ENCODE measurements at regions not wholly inside any gene's neighbourhood (a gene's known extent, or its start where the extent isn't known, plus 50 kb on each side); places are given as distances from the start of the nearest gene placed in this dataset.
"Not testable (repeated sequence)": the region's sequence is repeated elsewhere in the genome, so short reads cannot be mapped to it uniquely, and the experiment has no call there.

DNA sequence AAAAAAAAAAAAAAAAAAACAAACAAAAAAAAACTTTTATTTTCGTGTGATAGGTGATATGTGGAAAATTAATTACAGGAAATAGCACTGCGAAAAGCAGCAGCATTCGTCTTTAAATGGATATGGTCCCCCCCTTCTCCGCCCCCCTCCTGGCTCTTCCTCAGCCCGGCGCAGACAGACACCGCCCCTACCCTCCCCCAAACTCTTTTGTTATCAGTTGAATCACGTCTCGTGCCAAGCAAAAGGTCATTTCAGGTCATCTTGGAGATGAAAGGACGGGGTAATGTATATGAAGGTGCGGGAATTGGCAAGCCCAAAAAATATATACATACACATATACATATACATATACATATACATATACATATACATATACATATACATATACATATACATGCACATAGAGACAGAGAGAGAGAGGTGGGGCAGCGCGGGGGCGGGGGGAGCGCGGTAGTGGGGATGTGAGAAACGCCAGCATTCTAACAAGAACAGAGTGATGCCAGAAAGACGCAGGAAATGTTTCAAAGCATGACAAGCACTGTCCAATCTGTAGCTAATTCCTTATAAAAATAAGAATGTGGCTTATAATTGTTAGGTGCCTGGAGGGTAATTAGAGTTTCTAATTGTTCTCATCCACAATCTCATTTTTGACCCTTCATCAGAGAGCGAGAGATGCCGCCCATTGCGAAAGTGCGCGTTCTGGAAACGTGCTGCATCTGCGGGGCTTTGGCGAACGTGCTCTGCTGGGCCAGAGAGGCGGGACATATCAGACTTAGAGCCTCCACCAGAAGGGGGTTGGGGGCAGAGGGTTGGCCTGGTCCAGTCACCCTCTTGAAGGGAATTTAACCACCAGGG lies 214.5 kb upstream of the UBASH3B start:
- no peak for DNase-seq

DNA sequence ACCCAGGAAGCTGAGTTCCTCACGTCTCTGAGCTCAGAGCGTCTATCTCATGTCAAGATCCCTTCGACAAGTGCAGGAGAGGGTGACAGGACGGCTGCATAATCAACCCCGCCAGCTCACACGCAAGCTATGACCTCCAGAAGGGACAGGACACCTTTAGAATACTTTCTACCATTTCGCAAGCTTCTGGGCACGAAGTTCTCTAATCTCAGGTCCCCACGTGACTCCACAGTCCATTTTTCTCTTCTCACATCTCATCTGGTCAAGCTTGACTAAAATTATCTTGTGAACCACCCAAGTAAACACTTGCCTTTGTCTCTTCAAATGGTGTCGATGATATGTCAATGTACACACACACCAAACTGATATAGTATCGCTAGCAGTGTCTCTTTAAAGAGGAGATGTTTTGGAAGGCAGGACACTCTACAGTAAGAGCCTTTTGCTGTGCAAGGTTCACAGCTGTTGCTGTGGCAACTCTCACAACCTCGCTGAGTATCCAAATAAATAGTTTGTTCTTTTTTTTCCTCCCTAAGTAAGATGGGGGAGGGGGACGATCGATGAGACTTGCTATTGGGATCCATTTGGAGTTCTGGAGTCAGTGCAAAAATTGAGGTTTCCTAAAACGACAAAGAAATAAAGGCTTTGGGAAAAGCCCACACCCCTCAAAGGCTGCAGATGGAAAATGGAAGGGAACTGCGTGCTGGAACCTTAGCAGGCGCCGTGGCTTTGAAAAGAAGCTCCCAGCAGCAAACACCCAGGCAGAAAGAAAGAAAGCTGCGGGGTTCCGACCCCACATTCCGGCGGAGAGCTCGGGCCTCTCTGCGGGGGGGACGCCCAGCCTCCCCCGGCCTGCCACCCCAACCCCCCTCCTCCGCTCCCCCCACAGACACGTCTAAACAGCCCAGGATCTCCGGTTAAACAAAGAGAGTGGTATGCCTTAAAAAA lies 215.4 kb upstream of the UBASH3B start:
- DNase-seq = no peak

DNA sequence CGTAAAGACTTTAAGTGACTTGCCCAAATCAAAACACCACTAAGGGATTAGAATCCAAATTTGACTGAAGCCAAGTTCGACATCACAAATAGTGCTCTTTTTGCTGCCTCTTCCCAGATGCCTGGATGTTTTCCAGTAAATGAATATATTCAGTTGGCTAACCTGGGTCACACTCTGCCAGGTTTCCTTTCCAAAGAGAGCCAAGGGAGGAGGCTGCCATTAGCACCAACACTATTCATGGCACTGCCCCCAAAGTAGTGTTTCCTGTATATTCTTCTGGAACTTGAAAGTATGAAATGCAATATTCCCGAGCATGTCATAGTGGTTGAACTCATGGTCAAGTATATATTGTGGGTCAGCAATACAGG lies 219.3 kb upstream of the UBASH3B start:
- DNase-seq = no peak

DNA sequence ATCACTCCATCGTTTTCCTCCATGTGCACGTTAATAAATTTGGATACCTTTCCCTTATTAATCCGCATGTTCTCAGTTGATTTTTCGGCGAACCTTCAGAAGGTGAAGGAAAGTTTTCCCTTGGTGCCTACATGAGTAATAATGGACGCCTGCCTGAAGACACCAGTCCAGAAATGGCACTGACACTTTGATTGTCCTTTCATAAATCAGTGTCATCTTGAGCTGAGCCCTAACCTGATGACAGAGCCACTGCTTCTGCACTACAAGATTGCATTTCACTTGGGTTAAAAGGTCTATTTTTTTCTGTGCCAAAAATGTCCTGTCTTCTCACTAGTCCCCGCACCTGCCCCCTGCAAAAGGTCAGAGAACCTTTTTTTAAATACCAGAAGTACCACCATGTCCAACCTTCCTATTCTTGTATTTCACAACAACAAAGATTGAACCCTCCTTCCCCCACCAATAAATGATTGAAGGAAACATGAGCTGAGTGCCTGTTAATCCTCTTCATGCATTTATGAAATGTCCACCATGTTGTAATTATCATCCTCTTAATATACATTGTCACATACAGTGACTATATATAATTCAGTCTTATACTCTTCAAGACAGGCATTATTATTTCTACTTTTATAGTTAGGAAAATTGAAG lies 219.9 kb upstream of the UBASH3B start:
- no peak for DNase-seq

DNA sequence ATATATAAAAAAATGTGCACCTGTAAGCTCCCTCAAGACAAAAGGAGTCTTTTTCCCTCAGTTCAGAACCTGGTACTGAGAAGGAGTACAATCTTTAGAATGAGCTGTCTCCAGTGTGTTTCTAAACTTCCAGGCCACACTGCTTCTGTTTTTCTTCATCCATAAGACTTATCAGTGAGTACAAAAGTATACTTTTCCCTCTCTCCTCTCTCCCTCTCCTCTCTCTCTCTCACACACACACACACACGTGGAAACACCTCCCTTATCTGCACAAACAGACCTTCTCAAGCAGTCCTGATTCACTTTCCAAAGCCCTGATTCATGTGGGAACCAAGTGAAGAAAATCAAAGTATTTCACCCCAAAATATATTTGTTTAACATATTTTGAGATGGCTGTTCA lies 220.7 kb upstream of the UBASH3B start:
- no peak for DNase-seq

DNA sequence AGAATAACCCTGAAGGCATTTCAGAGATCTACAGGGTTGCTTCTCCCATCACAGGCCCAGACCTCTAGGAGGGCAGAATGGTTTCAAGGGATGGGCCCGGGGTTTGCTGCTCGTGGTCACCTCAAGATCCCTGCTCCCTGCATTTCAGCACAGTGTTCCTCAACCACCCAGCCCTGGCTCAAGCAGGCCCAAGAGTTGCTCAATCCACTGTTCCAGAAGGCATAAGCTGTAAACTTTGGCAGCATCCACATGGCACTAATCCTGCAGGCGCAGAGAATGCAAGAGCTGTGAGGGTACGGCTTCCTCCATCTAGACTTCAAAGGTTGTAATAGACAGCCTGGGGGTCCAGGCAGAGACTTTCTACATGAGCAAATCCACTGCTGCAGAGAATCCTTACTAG lies 225.0 kb upstream of the UBASH3B start:
- no peak for DNase-seq

DNA sequence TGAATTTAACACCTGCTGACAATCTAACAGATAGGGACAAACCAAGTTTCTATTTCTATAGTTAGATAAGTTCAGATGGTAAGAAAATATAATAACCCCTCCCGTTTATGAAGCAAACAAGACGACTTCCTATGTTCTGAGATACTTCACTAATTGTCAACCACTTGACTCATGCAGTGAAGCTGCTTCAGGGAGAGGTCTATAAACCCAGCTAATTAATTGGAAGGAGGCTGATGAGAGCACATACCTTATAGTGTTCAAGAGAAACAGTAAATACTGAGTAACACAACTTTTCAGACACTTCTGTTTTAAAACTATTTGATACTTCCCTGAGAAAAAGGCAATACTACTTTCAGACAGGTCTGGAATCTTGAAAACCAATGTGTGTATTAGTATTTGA lies 229.4 kb upstream of the UBASH3B start:
- DNase-seq = no peak

DNA sequence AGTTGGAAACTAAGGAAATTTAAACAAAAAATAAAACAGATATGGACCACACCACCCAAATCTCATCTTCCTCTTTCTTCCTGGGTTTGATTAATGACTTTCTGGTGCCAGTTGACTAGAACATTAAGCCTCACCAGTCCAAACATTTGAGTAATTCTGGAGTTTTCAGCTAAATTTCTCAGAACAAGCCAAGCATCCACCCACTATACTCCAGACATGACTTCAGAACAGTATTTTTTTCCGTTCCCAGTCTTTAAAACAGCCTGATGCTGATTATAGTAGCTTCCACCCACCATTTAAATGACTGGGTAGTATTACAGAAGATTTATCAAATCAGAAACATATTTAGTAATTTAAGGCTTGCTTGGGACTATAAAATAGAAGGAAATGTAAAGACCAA lies 230.9 kb upstream of the UBASH3B start:
- no peak for DNase-seq

DNA sequence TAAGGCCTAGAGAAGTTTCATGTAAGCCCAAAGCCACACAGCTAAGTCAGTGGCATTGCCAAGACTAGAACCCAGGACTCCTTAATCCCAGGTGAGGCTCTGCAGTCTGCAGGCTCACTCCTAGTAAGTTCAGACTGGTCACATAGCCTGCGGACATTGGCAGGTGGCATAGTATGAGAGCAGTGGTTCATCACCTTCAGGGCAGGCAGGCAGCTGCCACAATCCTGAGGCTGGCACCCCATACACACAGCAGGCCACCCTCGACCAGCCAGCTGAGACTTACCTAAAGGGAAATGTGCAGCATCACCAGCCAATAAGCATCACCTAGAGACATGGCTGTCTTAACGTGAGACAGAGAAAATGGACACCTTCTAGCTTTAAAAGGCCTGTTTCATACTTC lies 231.6 kb upstream of the UBASH3B start:
- no peak for DNase-seq

DNA sequence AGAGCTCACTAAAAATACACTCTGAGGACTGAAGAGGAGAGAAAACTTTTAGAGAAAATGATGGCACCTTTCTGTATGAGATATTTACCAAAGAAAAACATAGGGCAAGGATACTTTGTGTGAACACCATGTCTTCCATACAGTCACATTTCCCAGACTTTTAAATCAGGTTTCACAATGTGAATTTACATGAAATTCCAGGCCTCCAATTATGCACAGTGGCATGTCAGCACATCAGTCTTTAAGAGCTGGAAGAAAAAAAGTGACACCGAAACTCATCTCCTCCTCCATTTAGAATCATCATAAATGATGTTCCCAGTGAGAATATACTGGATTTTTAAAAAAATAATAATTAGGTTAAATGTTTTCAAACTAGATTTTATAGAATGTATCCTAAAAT lies 232.2 kb upstream of the UBASH3B start:
- no peak for DNase-seq

DNA sequence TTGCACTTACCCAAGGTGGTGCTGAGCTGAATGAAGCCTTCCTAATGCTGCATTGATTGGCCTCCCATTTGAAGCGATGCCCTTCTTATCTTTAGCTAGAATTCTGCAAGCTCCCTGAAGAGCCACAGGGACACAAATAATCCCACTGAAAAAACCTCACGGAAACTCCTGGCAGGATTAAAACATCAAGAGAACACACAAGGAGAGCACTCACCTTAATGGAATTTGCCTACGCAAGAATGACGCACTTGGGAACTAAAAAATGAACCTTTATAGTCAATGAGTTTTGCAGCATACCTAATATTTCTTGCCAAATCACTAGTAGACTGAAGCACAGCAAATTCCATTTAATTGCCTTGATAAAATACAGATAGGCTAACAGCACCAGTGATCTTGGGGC lies 232.8 kb upstream of the UBASH3B start:
- no peak for DNase-seq

DNA sequence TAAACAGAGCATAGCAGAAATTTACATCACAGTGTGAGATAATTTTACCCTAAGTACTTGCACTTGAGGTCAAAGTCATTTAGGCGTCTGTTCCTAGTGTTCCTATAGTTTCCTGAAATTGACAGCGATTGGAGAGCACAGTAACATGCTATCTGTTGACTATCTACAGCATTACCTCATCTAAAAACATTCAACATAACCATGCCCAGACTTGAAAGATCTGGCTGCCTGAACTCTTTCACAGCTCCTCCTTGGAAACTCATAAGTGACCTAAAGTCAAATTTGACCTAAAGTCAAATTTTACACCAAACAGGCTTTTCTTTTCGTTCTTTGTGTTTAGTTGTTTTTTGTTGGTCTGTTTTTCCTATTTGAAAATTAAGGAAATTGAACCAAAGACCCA lies 233.8 kb upstream of the UBASH3B start:
- DNase-seq = no peak

DNA sequence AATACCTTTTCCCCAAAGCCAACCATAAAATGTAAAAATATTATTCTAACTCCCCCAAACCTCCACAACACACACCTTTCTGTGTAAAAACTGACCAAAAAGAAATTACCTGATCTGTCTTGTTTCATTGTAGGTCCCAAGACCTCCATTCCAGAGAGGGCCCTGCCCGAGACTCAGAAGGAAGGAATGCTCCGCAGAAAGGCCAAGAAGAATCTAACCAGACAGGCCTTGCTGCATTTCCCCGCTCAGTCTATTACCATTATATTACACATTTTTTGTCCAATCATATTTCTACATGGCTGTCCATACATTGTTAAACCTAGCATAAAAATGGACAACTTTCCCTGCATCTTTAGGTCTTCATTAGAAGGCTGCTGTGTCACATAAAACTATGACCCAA lies 237.5 kb upstream of the UBASH3B start:
- DNase-seq = no peak

DNA sequence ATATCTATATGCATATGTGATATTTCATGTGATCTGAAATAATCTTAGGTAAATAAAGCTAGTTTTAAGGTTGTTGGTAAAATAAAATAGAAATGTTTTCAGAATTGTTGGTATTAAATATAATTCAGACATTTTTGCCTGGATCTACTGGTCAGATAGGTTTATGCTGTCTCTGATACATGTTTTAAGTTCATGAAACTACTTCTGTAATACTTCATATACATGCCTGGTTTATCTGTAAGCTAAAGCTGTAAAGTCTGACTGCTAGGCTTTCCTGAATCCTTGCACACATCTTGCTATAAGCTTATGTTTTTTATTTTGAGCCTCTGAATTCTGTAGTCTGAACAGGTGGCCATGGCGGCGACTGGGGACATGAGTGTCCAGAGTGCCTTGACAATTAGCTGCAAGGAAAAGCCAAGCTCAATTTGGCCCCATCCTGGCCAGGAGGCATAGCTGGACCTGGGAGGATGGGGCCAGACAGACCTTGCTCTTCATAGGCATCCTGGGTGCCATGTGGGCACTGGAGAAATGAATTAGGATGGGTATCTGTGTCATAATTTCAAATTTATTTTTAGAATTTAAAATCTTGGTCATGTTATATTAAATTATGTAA lies 241.0 kb upstream of the UBASH3B start:
- DNase-seq = no peak

DNA sequence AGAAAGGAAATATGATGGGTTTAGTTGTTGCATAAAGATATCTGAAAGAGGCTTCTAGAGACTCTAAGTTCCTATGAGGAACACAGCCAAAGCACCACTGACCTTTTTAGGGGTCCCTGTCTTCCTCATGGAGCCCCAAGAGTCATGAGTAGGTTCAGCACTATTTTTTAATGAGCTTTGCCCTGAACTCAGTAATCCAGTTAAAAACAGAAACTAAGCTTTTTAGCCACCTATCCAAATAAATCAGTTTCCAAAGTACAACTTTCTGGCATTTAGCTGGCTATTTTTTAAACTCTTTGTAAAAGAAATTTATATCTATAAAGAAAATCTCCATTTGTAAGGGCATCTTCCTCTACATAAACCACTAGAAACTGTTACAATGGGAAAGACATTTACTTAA lies 241.8 kb upstream of the UBASH3B start:
- DNase-seq = no peak

DNA sequence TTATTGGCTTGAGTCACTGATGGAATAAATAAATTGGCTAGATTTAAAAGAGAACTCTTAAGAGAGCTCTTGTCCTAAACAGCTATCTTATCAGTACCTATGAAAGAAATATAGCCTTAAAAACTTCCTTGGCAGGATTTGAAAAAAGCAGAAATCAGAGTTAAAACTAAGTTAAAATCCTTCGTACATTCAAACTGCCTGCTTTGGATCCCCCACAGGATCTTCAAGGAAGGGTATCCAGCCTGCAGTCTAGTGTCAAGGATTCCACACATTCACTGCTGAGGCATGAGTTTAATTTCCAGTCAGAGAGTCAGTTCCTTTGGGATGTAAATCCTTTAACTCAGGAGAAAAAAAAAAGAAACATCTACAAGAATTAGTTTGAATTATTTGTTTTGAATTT lies 242.9 kb upstream of the UBASH3B start:
- no peak for DNase-seq

DNA sequence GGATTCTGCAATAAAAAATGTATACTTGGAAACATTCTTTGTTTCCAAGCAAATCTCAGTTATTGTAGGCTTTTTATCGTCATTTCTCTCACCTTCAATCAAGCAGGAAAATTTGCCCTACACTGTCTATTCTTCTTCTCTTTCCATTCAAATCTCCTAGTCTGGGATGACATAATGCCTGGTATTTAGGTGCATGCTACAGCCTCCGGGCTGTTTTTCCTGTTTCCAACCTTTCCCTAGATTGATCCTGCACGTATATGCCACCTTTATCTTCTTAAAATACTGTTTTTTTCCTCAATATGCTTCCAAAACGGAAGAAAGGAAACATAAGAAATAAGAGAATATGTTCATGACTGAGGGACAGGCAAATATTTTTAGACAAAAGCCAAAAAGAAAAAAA lies 249.1 kb upstream of the UBASH3B start:
- DNase-seq = no peak

DNA sequence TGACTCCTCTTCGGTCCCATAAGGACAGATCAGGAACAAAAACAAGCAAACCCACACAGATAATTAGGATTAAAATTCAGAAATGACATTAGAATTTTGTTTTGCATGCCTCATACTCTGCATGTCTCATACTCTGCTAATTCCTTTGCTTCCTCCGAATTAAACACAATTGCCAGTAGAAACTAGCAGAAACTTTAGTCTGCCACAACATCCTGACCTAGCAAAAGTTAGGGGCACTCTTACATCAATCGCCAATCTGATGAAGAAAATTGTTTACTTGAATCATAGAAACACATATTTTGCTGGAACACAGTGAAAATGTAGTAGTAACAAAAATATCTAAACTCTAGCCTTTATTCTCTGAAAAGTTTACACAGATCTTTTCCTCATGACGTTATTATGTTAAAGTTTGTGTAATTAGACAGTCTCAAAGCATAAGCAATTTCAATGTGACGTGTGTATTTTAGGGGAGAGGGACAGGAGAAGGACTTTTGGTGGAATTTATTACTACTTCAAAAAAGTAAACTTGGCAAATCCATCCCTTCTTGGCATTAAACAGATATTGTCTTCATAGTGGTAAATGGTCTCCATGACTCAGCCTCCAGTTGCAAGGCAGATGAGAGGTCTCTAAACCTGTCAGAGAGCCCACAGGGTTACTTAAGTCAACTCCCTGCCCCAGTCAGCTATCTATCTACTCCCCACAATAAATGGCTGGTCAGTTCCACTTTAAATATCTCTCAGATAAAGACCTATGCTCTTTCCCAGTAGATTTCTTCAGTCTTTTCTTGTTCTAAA lies 249.8 kb upstream of the UBASH3B start:
- no peak for DNase-seq

DNA sequence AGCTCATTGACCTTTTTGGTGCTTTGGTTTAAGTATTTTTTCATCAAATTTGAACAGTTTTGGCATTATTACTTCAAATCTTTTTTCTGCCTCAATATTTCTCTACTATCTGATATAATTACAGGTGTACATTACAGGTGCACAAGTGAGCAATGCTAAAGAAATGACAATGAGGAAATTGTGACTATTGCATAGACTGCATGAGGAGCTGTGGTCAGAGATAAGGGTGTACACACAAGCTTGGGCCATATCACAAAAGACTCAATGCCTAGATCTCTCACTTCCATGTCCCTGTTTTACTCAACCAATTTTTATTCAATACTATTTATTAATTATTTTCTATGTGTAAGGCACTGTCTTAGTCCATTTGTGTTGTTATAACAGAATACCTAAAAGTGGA lies 251.0 kb upstream of the UBASH3B start:
- DNase-seq = no peak

DNA sequence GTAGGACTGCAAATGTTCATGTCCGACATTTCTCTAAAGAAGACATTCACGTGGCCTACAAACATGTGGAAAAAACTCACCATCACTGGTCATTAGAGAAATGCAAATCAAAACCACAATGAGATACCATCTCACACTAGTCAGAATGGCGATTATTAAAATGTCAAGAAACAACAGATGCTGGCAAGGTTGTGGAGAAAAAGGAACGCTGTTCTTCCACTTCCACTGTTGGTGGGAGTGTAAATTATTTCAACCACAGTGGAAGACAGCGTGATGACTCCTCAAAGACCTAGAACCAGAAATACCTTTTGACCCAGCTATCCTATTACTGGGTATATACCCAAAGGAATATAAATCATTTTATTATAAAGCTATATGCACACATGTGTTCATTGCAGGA lies 253.9 kb upstream of the UBASH3B start:
- not testable (repeated sequence) for DNase-seq

DNA sequence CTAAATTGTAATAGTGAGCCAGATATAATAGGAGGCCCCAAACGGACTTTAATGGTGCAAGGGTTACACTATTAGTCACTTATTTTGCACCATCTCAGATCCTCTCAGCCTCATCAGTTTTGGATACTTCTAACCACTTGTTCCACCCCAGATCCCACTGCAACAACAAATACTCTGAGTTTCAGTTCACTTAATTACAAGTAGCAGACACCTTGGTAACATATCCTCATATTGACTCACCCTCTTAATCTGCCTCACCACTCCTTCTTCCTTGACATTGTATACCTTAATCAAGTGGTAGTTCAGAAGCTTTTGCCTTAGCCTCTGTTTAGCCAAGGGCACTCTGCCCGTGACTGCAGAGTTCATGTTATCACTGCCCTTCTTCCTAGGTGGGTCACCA lies 256.1 kb upstream of the UBASH3B start:
- DNase-seq = no peak

DNA sequence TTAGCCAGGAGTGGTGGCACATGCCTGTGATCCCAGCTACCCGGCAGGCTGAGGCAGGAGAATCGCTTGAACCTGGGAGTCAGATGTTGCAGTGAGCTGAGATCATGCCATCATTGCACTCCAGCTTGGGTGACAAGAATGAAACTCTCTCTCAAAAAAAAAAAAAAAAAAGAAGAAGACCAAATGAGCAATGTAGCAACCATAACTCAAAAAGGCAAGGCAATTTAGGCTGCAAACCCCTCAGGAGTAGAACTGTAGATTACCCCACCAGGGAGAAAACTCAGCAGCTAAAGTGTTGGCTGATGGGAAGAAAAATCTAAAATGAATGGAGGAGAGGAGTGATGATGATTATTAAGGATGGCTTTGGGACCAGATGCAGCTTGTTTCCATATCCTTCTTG lies 256.7 kb upstream of the UBASH3B start:
- DNase-seq = no peak

All from central memory CD4-positive, alpha-beta T cell (primary cell).